Neural crest cell (in vitro differentiated cells): ENCODE measurements at regions not wholly inside any gene's neighbourhood (a gene's known extent, or its start where the extent isn't known, plus 50 kb on each side); places are given as distances from the start of the nearest gene placed in this dataset.
"Not testable (repeated sequence)": the region's sequence is repeated elsewhere in the genome, so short reads cannot be mapped to it uniquely, and the experiment has no call there.

Experiments
- DNase-seq: peaks from one replicate; pipeline ENCODE4 v3.0.0; 2021; ENCODE audit warnings: low read depth, mixed read lengths, low spot score
- H3K27ac Mint-ChIP-seq: one replicate; pipeline ENCODE4 v1.8.0; 2021; ENCODE audit warnings: mild to moderate bottlenecking, mixed read lengths; ENCODE audit not compliant: unreplicated experiment
- H3K27me3 Mint-ChIP-seq: 2 replicates; pipeline ENCODE4 v1.8.0; 2021; ENCODE audit warnings: low read depth, mild to moderate bottlenecking, mixed read lengths
- H3K36me3 Mint-ChIP-seq: 2 replicates; pipeline ENCODE4 v1.8.0; 2021; ENCODE audit warnings: low read depth, mild to moderate bottlenecking, mixed read lengths
- H3K4me1 Mint-ChIP-seq: 2 replicates; pipeline ENCODE4 v1.8.0; 2021; ENCODE audit warnings: mixed read lengths
- H3K4me3 Mint-ChIP-seq: one replicate; pipeline ENCODE4 v1.8.0; 2021; ENCODE audit warnings: mild to moderate bottlenecking, mixed read lengths
- H3K9me3 Mint-ChIP-seq: 2 replicates; pipeline ENCODE4 v1.8.0; 2021; ENCODE audit warnings: mixed read lengths
- CTCF ChIP-seq: fragments of 200-600 bp; sonication (generic); conservative IDR thresholded peaks from 2 replicates; pipeline ENCODE4 v1.5.0; 2021; ENCODE audit warnings: antibody characterized with exemption, mild to moderate bottlenecking

GRCh38 chr13:82963226-82964099 lies 918.8 kb downstream of the SLITRK1 start:
- no peaks in the 10 kb centered on the region for H3K9me3 Mint-ChIP-seq
- H3K4me3 Mint-ChIP-seq = no peak overlapping the region
- H3K4me1 Mint-ChIP-seq = no peaks in the 10 kb centered on the region
- no peak overlapping the region for H3K27ac Mint-ChIP-seq
- no peak for DNase-seq
- no peaks in the 10 kb centered on the region for H3K27me3 Mint-ChIP-seq
- H3K36me3 Mint-ChIP-seq = no peaks in the 10 kb centered on the region
- no peak for TF ChIP-seq CTCF

GRCh38 chr13:82962397-82962796 lies 919.9 kb downstream of the SLITRK1 start:
- TF ChIP-seq CTCF = no peak
- Mint-ChIP-seq H3K27ac (no peak overlapping the region), H3K9me3 (no peaks in the 10 kb centered on the region), H3K27me3 (no peaks in the 10 kb centered on the region), H3K4me3 (no peak overlapping the region), H3K36me3 (no peaks in the 10 kb centered on the region), H3K4me1 (no peaks in the 10 kb centered on the region)
- no peak for DNase-seq

GRCh38 chr13:82961757-82962156 lies 920.5 kb downstream of the SLITRK1 start:
- Mint-ChIP-seq H3K36me3 (peaks cover 3% of the 10 kb centered on the region), H3K27me3 (no peaks in the 10 kb centered on the region), H3K4me1 (no peaks in the 10 kb centered on the region), H3K9me3 (peaks cover 3% of the 10 kb centered on the region), H3K4me3 (no peak overlapping the region), H3K27ac (no peak overlapping the region)
- DNase-seq = no peak
- TF ChIP-seq CTCF = no peak

- not testable (repeated sequence) for H3K9me3 Mint-ChIP-seq, H3K36me3 Mint-ChIP-seq, H3K27ac Mint-ChIP-seq, H3K27me3 Mint-ChIP-seq, H3K4me3 Mint-ChIP-seq, DNase-seq, H3K4me1 Mint-ChIP-seq
Observed at GRCh38 chr13:82952336-82952735, 929.9 kb downstream of the SLITRK1 start.

- Mint-ChIP-seq H3K4me3 (no peak overlapping the region), H3K27me3 (no peaks in the 10 kb centered on the region), H3K9me3 (peaks cover 4% of the 10 kb centered on the region), H3K27ac (no peak overlapping the region), H3K36me3 (no peaks in the 10 kb centered on the region), H3K4me1 (no peaks in the 10 kb centered on the region)
- no peak for TF ChIP-seq CTCF
- DNase-seq = no peak
Observed at GRCh38 chr13:82947683-82948082, 934.6 kb downstream of the SLITRK1 start.

- no peak for TF ChIP-seq CTCF
- no peak overlapping the region for H3K27ac Mint-ChIP-seq
Observed at GRCh38 chr13:82947191-82947621, 935.1 kb downstream of the SLITRK1 start.

More at GRCh38 chr13:82947191-82947621, 935.1 kb downstream of the SLITRK1 start:
- Mint-ChIP-seq H3K27me3 (no peaks in the 10 kb centered on the region), H3K9me3 (peaks cover 4% of the 10 kb centered on the region), H3K36me3 (no peaks in the 10 kb centered on the region), H3K4me3 (no peak overlapping the region), H3K4me1 (no peaks in the 10 kb centered on the region)
- DNase-seq = no peak
